GM12873 (cell line): ENCODE measurements at regions not wholly inside any gene's neighbourhood (a gene's known extent, or its start where the extent isn't known, plus 50 kb on each side); places are given as distances from the start of the nearest gene placed in this dataset.

Experiments used
- TF ChIP-seq, protein P1 (sequence below): IDR thresholded peaks from 2 replicates; pipeline ENCODE4 v1.5.1; 2012; ENCODE audit warnings: low read depth, mild to moderate bottlenecking, moderate library complexity, low read length, control low read depth; ENCODE audit not compliant: insufficient read depth; ENCODE audit errors: missing control alignments

DNA sequence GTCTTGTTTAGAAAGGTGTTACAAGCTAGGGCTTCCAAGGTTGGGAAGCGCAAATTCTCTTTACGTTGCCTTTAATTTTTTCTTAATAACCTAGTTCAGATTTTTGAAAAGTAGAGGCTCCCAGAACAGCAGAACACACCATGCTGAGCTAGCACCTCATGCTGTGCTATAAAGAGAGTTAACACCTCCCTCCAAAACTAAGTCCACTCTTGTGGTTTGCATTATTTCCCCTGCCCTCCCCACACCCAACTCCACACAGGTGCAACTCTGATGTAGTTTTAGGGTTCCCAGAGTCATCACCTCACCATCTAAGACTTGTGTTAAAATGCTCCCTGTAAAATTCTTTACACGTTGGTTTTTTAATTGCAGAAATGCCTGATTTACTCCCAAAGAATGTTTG, 459.4 kb upstream of the JARID2 start:
- TF ChIP-seq, protein P1, sequence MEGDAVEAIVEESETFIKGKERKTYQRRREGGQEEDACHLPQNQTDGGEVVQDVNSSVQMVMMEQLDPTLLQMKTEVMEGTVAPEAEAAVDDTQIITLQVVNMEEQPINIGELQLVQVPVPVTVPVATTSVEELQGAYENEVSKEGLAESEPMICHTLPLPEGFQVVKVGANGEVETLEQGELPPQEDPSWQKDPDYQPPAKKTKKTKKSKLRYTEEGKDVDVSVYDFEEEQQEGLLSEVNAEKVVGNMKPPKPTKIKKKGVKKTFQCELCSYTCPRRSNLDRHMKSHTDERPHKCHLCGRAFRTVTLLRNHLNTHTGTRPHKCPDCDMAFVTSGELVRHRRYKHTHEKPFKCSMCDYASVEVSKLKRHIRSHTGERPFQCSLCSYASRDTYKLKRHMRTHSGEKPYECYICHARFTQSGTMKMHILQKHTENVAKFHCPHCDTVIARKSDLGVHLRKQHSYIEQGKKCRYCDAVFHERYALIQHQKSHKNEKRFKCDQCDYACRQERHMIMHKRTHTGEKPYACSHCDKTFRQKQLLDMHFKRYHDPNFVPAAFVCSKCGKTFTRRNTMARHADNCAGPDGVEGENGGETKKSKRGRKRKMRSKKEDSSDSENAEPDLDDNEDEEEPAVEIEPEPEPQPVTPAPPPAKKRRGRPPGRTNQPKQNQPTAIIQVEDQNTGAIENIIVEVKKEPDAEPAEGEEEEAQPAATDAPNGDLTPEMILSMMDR, result no peak

DNA sequence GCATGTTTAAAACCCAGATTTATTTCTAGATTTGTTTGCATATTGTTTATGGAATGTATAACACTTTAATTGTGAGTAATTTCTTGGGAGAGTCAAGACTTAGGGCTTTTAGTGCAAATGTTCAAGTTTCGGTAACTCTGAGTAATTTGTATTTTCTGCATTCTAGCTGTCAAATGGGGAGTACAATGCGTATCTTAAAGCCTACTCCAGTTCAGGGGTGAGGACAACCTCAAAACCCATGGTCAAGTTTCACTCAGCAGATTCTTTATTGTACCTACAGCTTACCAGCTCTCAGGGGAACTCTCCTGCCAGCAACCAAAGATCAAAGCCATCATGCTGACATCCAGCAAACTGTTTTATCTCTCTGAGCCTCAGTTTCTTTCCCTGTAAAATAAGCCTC, 458.6 kb upstream of the JARID2 start:
- TF ChIP-seq, protein P1, result no peak

DNA sequence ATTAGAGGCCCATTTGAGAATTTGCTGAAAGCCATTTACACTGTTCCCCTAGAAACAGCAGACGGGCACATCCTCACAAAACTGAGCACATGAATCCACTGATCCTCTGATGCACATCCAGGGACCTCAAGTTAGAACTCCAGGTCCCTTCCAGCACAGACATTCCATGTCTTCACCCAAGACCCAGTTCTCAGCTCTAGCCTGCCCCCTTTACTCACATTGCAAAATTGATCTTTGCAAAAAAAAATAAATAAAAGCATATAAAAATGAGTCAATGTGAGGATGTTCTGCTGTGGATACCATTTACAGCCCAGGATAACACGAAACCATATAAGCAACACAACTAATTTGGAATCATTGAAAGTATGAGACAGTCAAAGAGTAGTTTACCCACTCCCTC, 458.2 kb upstream of the JARID2 start:
- TF ChIP-seq, protein P1, result no peak

DNA sequence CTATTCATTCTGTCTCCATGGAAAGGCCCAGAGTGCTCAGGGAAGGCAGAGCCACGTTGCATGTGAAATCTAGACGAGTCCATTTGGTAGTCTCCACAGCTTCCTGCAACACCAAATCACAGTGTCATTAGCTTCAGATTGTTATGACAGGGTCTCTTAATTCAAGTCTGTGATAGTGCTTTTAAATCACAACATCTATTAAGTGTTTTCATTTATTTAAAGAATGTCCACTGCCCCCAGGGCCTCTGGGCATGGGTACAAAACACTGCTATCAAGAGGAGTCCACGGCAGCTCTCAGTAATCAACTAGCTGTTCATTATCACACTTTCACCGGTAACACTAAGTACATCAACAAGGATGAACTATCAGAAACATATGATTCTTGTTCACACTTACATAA, 455.9 kb upstream of the JARID2 start:
- TF ChIP-seq, protein P1, result no peak

DNA sequence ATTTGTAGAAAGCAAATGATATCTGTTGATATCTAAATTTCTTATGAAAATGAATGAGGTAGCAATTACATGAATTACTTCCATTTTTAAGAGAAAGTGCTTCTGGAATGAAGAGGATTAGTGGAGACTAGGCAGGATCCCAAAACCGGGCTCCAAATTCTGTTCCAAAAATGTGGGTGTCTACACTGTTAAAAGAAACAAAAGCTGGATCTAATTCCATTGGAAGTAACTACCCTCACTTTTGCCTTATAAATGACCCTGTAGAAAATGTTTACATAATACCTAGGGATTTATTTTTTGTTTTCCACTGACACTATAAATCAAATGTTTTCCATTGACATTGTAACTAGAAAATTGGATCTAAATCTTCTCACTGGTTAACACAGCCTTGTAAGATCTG, 454.9 kb upstream of the JARID2 start:
- TF ChIP-seq, protein P1, result no peak

DNA sequence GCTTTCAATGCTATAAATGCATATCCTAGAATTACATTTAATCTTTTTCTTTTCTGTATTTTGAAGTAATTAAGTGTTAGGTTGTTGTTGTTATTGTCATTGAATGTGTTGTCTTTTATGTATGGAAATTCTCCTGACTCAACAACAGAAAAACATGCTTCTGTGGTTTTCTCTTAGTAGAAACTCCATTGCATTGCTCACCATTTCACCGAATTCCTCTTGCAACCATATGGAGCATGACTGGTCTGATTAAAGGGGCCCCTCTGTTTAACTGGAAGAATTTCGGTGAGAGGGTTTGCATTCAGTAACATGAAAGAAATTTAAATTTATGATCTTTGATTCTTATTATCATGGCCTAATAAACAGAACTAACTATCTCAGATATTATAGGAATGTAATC, 454.3 kb upstream of the JARID2 start:
- TF ChIP-seq, protein P1, result no peak

DNA sequence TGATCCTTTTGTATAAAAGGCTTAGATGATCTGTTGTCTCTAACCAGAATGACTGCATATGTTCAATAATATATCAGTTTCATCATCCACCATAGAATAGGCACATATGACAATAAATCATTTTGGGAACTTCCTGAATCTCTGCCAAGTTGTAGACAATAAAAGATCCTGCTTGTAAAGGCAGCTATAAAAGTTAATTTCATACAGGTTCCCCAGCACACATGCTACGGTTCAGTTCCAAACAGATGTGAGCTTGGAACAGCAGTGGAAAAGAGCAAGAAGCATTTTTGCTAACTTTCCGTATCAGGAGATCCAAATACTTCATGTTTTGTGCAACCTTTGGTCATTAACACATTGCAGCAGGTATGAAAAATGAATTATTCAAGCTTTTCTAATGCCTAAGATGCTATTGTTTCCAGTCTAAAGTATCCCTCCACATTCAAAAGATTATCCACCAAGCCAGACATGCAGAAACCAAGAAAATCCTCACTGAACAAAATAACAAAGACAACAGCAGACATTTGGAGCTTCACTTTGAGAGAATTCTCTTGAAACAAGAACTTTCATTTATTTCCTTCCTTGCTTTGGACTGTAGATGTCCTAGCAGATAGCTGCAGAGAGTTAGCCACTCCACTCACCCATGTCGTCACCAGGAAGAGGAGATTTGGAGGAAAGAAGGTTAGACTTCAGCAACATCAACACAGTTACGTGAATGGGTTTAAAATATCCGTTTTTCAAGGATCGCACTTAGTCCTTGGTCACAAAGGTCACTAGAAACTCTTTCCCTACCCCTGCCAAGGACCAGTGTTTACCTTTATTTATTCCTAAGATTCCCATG, 453.5 kb upstream of the JARID2 start:
- TF ChIP-seq, protein P1, result no peak
